ENCODE measurements at regions not wholly inside any gene's neighbourhood (a gene's known extent, or its start where the extent isn't known, plus 50 kb on each side); places are given as distances from the start of the nearest gene placed in this dataset.

- in situ Hi-C loops (cut with HindIII; ENCODE audit: low sequenced_read_pairs): no loop called here
- TF ChIP-seq CTCF (IDR thresholded peaks at IDR 0.05; ENCODE audit: low read depth, low read length, missing control alignments): no peak
Observed at GRCh38 chr2:18790509-18791171, 201.3 kb upstream of the NT5C1B start.

GRCh38 chr2:18788592-18788991 is 199.2 kb upstream of the NT5C1B start:
- in situ Hi-C loops (cut with HindIII; ENCODE audit: low sequenced_read_pairs): no loop called here
- peak; percentile 19 for DNase-seq (ENCODE audit: low read depth)
- H3K4me3 ChIP-seq (ENCODE audit: low read depth, low read length): no peak overlapping the region
- no peak for TF ChIP-seq CTCF (IDR thresholded peaks at IDR 0.05; ENCODE audit: low read depth, low read length, missing control alignments)

More at GRCh38 chr2:18790509-18791171, 201.3 kb upstream of the NT5C1B start:
- DNase-seq (ENCODE audit: low read depth): no peak
- H3K4me3 ChIP-seq (ENCODE audit: low read depth, low read length): no peak overlapping the region

GRCh38 chr2:18787726-18788125 is 198.4 kb upstream of the NT5C1B start:
- TF ChIP-seq CTCF (IDR thresholded peaks at IDR 0.05; ENCODE audit: low read depth, low read length, missing control alignments): no peak
- H3K4me3 ChIP-seq (ENCODE audit: low read depth, low read length): no peak overlapping the region
- in situ Hi-C loops (cut with HindIII; ENCODE audit: low sequenced_read_pairs): no loop called here
- DNase-seq (ENCODE audit: low read depth): no peak

GRCh38 chr2:18784245-18784644 is 194.9 kb upstream of the NT5C1B start:
- H3K4me3 ChIP-seq (ENCODE audit: low read depth, low read length): no peak overlapping the region
- no peak for DNase-seq (ENCODE audit: low read depth)
- in situ Hi-C loops (cut with HindIII; ENCODE audit: low sequenced_read_pairs): no loop called here
- TF ChIP-seq CTCF (IDR thresholded peaks at IDR 0.05; ENCODE audit: low read depth, low read length, missing control alignments): no peak

- no peak for TF ChIP-seq CTCF (IDR thresholded peaks at IDR 0.05; ENCODE audit: low read depth, low read length, missing control alignments)
- in situ Hi-C loops (cut with HindIII; ENCODE audit: low sequenced_read_pairs): no loop called here
- DNase-seq (ENCODE audit: low read depth): no peak
- no peak overlapping the region for H3K4me3 ChIP-seq (ENCODE audit: low read depth, low read length)
Observed at GRCh38 chr2:18781541-18782280, 192.3 kb upstream of the NT5C1B start.

GRCh38 chr2:18777250-18777812 is 188.0 kb upstream of the NT5C1B start:
- no peak overlapping the region for H3K4me3 ChIP-seq (ENCODE audit: low read depth, low read length)
- no peak for TF ChIP-seq CTCF (IDR thresholded peaks at IDR 0.05; ENCODE audit: low read depth, low read length, missing control alignments)
- in situ Hi-C loops (cut with HindIII; ENCODE audit: low sequenced_read_pairs): no loop called here
- DNase-seq (ENCODE audit: low read depth): no peak

All from astrocyte of the cerebellum (primary cell).